Upper lobe of left lung (tissue), 6 donors: ENCODE measurements at regions not wholly inside any gene's neighbourhood (a gene's known extent, or its start where the extent isn't known, plus 50 kb on each side); places are given as distances from the start of the nearest gene placed in this dataset.
A peak's percentile ranks its signal among the peaks of the same experiment; 100 is the strongest.

Source experiments
- ATAC-seq, 2 donors: fragments of 200-7000 bp; cut with Tn5 transposase; one replicate each; pipeline ENCODE4 v1.9.1; 2022; ENCODE audit warnings: mild to moderate bottlenecking in 2 of 2, moderate library complexity in 2 of 2; ENCODE audit not compliant: low FRiP score in 2 of 2
- DNase-seq, 2 donors: peaks; one replicate each; pipeline ENCODE4 v3.0.0-alpha.2; 2019 to 2020
- H3K27ac ChIP-seq, 4 donors: fragments of 200-600 bp; sonication (generic); one replicate each; pipeline ENCODE4 v1.5.1; 2016 to 2019
- H3K27me3 ChIP-seq, 4 donors: fragments of 200-600 bp; sonication (generic); one replicate each; pipeline ENCODE4 v1.5.1; 2017 to 2019
- H3K36me3 ChIP-seq, 4 donors: fragments of 200-600 bp; sonication (generic); one replicate each; pipeline ENCODE4 v1.5.1; 2016 to 2019
- H3K4me1 ChIP-seq, 4 donors: fragments of 200-600 bp; sonication (generic); one replicate each; pipeline ENCODE4 v1.5.1; 2018 to 2019
- H3K4me3 ChIP-seq, 4 donors: fragments of 200-600 bp; sonication (generic); one replicate each; pipeline ENCODE4 v1.5.1; 2017 to 2019; ENCODE audit warnings: mild to moderate bottlenecking in 2 of 4, moderate library complexity in 1 of 4
- H3K9me3 ChIP-seq, 4 donors: fragments of 200-600 bp; sonication (generic); one replicate each; pipeline ENCODE4 v1.5.1; 2018 to 2019
- CTCF ChIP-seq, 6 experiments: fragments of 450-650 bp in 4 of 6; fragments of 200-600 bp in 2 of 6; sonication (generic) in 2 of 6; IDR thresholded peaks; one replicate each; pipeline ENCODE4 v1.5.1; 2016 to 2019; ENCODE audit warnings: antibody characterized with exemption in 6 of 6
- EP300 ChIP-seq, 4 donors: sonication (generic); formaldehyde crosslinking; IDR thresholded peaks; one replicate each; pipeline ENCODE4 v1.5.1; 2017; ENCODE audit warnings: antibody characterized with exemption in 4 of 4, control low read depth in 2 of 4
- POLR2A ChIP-seq, 4 donors: fragments of 450-650 bp; IDR thresholded peaks; one replicate each; pipeline ENCODE4 v1.5.1; 2016 to 2017; ENCODE audit warnings: antibody characterized with exemption in 4 of 4, mild to moderate bottlenecking in 2 of 4
- POLR2AphosphoS5 ChIP-seq, 2 donors: sonication (generic); formaldehyde crosslinking; IDR thresholded peaks; one replicate each; pipeline ENCODE4 v1.5.1; 2017; ENCODE audit warnings: antibody characterized with exemption in 2 of 2
- WGBS, 2 donors: methylation state at CpG; one replicate each; pipeline ENCODE4 v1.1.5; 2017 to 2018; 5-methylcytosine and 5-hydroxymethylcytosine counted together
- donor health status: DM: no; HTN: no; CAD: no; lungs with moderate emphysema.
- donor health status: DM: no; HTN: yes; CAD: no; lungs with severe emphysema.

DNA sequence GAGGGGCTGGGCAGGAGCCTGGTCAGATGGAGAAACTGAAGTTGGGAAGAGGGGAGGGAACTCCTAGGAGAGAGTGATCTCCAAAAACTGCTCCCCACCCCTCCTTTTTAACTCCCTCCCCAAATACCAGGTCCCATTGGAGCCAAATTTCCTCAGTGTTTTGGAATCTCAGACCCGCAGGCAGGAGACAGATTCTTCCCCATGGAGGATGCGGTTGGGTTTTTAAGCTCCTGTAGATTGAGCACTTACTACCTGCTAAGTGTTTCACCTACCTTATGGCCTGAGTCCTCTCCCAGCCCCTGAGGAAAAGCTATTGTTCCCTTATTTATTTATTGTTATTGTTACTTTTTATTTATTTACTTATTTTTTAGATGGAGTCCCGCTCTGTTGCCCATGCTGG is 73.2 kb downstream of the CEBPB start:
- DNase-seq (no peak), ATAC-seq (no peak)
- TF ChIP-seq POLR2AphosphoS5 (IDR thresholded peaks at IDR 0.05) (no peak), CTCF (IDR thresholded peaks at IDR 0.05) (no peak), POLR2A (IDR thresholded peaks at IDR 0.05) (no peak), EP300 (IDR thresholded peaks at IDR 0.05) (no peak)
- H3K27me3 ChIP-seq = no peaks in the 10 kb centered on the region
- H3K36me3 ChIP-seq = no peaks in the 10 kb centered on the region
- 96 to 97% methylated on average over 3 of the region's 3 CpGs for WGBS, 2 donors
- no peak overlapping the region for H3K4me3 ChIP-seq
- no peak overlapping the region for H3K27ac ChIP-seq
- no peaks in the 10 kb centered on the region for H3K9me3 ChIP-seq
- H3K4me1 ChIP-seq = peaks cover 26 to 44% (median 30%) of the 10 kb centered on the region in 4 donors

DNA sequence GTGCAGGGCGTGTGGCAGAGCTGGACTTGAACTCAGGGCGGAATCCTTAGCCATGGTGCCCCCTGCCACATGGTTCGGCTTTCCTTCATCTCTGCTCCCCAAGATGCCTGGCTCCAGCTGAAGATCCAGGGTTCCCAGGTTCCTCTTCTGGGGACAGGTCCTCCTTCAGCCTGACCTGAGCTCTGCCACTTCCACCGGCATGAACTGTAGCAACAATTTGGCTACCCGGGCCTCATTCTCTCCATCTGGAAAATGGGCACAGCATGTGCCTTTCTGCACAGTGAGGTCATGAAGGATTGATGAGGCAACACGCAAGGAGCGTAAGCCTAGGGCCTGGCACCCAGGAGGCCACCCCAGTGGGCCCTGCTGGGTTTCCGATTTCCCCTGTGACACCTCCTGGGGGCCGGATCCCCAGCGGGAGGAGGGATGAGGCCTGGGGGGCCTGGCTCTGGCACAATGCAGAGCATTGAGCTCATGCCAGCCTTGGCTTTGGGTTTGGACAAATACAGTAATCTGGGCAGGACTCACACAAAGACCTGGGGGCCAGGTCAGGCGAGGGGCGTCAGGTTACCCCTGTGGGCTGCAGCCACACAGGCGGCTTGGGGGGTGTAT is 74.0 kb downstream of the CEBPB start:
- peaks cover 21 to 45% (median 27%) of the 10 kb centered on the region in 4 donors for H3K4me1 ChIP-seq

GRCh38 chr20:50265245-50265946 is 74.8 kb downstream of the CEBPB start:
- no peak overlapping the region for H3K4me3 ChIP-seq
- H3K9me3 ChIP-seq = no peaks in the 10 kb centered on the region
- peaks cover 17 to 45% (median 23%) of the 10 kb centered on the region in 4 donors for H3K4me1 ChIP-seq
- WGBS, 2 donors = 92 to 93% methylated on average over 10 to 12 of the region's 12 CpGs
- no peaks in the 10 kb centered on the region for H3K36me3 ChIP-seq
- ATAC-seq (no peak), DNase-seq (no peak)
- H3K27me3 ChIP-seq = no peaks in the 10 kb centered on the region
- TF ChIP-seq CTCF (IDR thresholded peaks at IDR 0.05) (no peak), POLR2AphosphoS5 (IDR thresholded peaks at IDR 0.05) (no peak), POLR2A (IDR thresholded peaks at IDR 0.05) (no peak), EP300 (IDR thresholded peaks at IDR 0.05) (no peak)
- H3K27ac ChIP-seq = peak overlapping the region in 1 of 4 donors; percentile 89

More for the DNA sequence above, 74.0 kb downstream of the CEBPB start:
- ATAC-seq = no peak
- no peak for TF ChIP-seq EP300 (IDR thresholded peaks at IDR 0.05)
- H3K9me3 ChIP-seq = no peaks in the 10 kb centered on the region
- 93% methylated on average over 8 to 13 of the region's 13 CpGs for WGBS, 2 donors
- H3K4me3 ChIP-seq = no peak overlapping the region
- no peak overlapping the region for H3K27ac ChIP-seq
- H3K27me3 ChIP-seq = no peaks in the 10 kb centered on the region
- no peak for DNase-seq
- H3K36me3 ChIP-seq = no peaks in the 10 kb centered on the region

DNA sequence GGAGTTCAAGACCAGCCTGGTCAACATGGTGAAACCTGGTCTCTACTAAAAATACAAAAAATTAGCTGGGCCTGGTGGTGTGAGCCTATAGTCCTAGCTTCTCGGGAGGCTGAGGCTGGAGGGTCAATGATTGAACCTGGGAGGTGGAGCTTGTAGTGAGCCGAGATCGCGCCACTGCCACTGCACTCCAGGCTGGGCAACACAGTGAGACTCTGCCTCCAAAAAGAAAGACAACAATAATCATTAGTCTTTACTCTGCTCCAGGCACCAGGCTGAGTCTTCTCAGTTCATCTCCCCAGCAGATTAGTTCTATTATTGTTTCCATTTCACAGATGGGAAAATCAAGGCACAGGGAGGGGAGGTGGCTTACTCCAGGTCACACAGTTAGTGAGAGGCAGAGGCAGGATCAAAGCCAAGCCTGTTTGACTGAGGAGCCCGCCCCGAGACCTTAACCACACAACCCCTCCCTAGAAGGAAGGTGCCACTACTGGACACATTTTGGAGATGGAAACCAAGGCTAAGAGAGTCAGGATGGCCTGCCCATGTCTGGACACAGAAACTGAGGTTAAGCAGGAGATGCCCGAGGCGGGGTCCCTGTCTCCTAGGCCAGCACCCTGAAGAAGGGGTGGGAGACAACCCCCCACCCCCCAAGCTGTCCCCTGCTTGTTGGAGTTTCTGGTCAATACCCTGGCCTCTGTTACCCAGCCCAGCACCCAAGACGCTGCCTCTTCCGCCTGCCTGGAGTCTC is 75.8 kb downstream of the CEBPB start:
- Histone ChIP-seq H3K27me3 (no peaks in the 10 kb centered on the region), H3K36me3 (no peaks in the 10 kb centered on the region), H3K27ac (peak overlapping the region in 3 of 4 donors; percentile 49 to 89 (median 77)), H3K4me3 (no peak overlapping the region), H3K9me3 (no peaks in the 10 kb centered on the region), H3K4me1 (peaks cover 23 to 41% (median 28%) of the 10 kb centered on the region in 4 donors)
- TF ChIP-seq POLR2A (IDR thresholded peaks at IDR 0.05) (no peak), POLR2AphosphoS5 (IDR thresholded peaks at IDR 0.05) (no peak), CTCF (IDR thresholded peaks at IDR 0.05) (no peak), EP300 (IDR thresholded peaks at IDR 0.05) (no peak)
- ATAC-seq (no peak), DNase-seq (no peak)
- WGBS, 2 donors = 81 to 94% methylated on average over 8 to 10 of the region's 10 CpGs
